ENCODE measurements at regions not wholly inside any gene's neighbourhood (a gene's known extent, or its start where the extent isn't known, plus 50 kb on each side); places are given as distances from the start of the nearest gene placed in this dataset.

DNA sequence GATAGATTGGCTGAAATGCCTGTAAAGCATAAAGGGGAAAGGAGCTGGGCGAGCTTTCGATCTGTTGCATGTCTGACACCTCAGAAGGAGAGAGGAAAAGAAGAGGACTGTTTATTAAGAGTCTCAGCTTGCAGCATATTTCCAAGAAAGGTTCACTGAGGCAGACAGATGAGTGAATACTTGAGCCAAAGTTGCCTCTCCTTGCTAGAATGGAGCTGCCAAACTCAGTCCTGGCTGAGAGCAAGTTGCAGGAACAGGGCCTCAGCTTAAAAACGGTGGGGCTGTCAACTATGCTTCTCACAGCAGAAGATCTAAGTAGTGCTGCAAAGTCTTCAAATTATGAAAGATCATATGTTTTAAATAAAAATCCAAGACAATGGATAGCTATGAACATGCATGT, 707.5 kb downstream of the PCDH7 start:
- TF ChIP-seq, protein P1, sequence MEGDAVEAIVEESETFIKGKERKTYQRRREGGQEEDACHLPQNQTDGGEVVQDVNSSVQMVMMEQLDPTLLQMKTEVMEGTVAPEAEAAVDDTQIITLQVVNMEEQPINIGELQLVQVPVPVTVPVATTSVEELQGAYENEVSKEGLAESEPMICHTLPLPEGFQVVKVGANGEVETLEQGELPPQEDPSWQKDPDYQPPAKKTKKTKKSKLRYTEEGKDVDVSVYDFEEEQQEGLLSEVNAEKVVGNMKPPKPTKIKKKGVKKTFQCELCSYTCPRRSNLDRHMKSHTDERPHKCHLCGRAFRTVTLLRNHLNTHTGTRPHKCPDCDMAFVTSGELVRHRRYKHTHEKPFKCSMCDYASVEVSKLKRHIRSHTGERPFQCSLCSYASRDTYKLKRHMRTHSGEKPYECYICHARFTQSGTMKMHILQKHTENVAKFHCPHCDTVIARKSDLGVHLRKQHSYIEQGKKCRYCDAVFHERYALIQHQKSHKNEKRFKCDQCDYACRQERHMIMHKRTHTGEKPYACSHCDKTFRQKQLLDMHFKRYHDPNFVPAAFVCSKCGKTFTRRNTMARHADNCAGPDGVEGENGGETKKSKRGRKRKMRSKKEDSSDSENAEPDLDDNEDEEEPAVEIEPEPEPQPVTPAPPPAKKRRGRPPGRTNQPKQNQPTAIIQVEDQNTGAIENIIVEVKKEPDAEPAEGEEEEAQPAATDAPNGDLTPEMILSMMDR (IDR thresholded peaks at IDR 0.05) = no peak
- TF ChIP-seq POLR2AphosphoS5 (IDR thresholded peaks at IDR 0.05; ENCODE audit: low read depth, low read length) = no peak
- TF ChIP-seq, protein P2, sequence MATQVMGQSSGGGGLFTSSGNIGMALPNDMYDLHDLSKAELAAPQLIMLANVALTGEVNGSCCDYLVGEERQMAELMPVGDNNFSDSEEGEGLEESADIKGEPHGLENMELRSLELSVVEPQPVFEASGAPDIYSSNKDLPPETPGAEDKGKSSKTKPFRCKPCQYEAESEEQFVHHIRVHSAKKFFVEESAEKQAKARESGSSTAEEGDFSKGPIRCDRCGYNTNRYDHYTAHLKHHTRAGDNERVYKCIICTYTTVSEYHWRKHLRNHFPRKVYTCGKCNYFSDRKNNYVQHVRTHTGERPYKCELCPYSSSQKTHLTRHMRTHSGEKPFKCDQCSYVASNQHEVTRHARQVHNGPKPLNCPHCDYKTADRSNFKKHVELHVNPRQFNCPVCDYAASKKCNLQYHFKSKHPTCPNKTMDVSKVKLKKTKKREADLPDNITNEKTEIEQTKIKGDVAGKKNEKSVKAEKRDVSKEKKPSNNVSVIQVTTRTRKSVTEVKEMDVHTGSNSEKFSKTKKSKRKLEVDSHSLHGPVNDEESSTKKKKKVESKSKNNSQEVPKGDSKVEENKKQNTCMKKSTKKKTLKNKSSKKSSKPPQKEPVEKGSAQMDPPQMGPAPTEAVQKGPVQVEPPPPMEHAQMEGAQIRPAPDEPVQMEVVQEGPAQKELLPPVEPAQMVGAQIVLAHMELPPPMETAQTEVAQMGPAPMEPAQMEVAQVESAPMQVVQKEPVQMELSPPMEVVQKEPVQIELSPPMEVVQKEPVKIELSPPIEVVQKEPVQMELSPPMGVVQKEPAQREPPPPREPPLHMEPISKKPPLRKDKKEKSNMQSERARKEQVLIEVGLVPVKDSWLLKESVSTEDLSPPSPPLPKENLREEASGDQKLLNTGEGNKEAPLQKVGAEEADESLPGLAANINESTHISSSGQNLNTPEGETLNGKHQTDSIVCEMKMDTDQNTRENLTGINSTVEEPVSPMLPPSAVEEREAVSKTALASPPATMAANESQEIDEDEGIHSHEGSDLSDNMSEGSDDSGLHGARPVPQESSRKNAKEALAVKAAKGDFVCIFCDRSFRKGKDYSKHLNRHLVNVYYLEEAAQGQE (IDR thresholded peaks at IDR 0.05; ENCODE audit: insufficient read depth in 1 of 2, low read depth in 2 of 2, low read length in 1 of 2) = no peak
- TF ChIP-seq TCF7L2 (IDR thresholded peaks at IDR 0.05; ENCODE audit: low read depth, low read length) = no peak
- no peak for TF ChIP-seq SIN3A (IDR thresholded peaks at IDR 0.05; ENCODE audit: borderline replicate concordance, insufficient read depth, low read depth, low read length)

All from Panc1 (cell line).